Astrocyte (in vitro differentiated cells and primary cell): ENCODE measurements at regions not wholly inside any gene's neighbourhood (a gene's known extent, or its start where the extent isn't known, plus 50 kb on each side); places are given as distances from the start of the nearest gene placed in this dataset.

Experiments used
- DNase-seq: peaks from one replicate; pipeline ENCODE4 v3.0.0-alpha.2; 2010; ENCODE audit warnings: low read depth
- FAIRE-seq: peaks from 2 replicates; lab custom pipeline; 2011; peaks lifted over from hg19 to GRCh38; lab: Jason Lieb, UNC
- H2AFZ ChIP-seq: 2 replicates; pipeline ENCODE4 v1.6.0; 2012; ENCODE audit warnings: low read depth, low read length, inconsistent platforms
- H3K27ac ChIP-seq: 2 replicates; pipeline ENCODE4 v1.5.1; 2011; ENCODE audit warnings: low read depth, low read length, inconsistent platforms
- H3K27me3 ChIP-seq: 2 replicates; pipeline ENCODE4 v1.6.0; 2011; ENCODE audit warnings: low read length, inconsistent platforms; ENCODE audit not compliant: insufficient read depth
- H3K36me3 ChIP-seq: 2 replicates; pipeline ENCODE4 v1.5.1; 2011; ENCODE audit warnings: low read length, inconsistent platforms; ENCODE audit not compliant: insufficient read depth
- H3K4me1 ChIP-seq: 2 replicates; pipeline ENCODE4 v1.5.1; 2011; ENCODE audit warnings: low read length, inconsistent platforms; ENCODE audit not compliant: insufficient read depth
- H3K4me2 ChIP-seq: 2 replicates; pipeline ENCODE4 v1.6.0; 2012; ENCODE audit warnings: low read length, inconsistent platforms
- H3K4me3 ChIP-seq: 2 replicates; pipeline ENCODE4 v1.5.1; 2011; ENCODE audit warnings: low read depth, mild to moderate bottlenecking, low read length, inconsistent platforms; ENCODE audit not compliant: insufficient read depth
- H3K79me2 ChIP-seq: 2 replicates; pipeline ENCODE4 v1.6.0; 2012; ENCODE audit warnings: mild to moderate bottlenecking, low read length, inconsistent platforms; ENCODE audit not compliant: insufficient read depth
- H3K9ac ChIP-seq: 2 replicates; pipeline ENCODE4 v1.6.0; 2012; ENCODE audit warnings: mild to moderate bottlenecking, low read length, inconsistent platforms
- H3K9me3 ChIP-seq: 2 replicates; pipeline ENCODE4 v1.5.1; 2012; ENCODE audit warnings: low read depth, mild to moderate bottlenecking, low read length, inconsistent platforms; ENCODE audit not compliant: insufficient read depth
- H4K20me1 ChIP-seq: 2 replicates; pipeline ENCODE4 v1.6.0; 2012; ENCODE audit warnings: low read length, inconsistent platforms; ENCODE audit not compliant: insufficient read depth
- H3K27ac Mint-ChIP-seq: one replicate; pipeline ENCODE4 v1.8.0; 2021; ENCODE audit warnings: mild to moderate bottlenecking, mixed read lengths; ENCODE audit not compliant: unreplicated experiment
- H3K27me3 Mint-ChIP-seq: one replicate; pipeline ENCODE4 v1.8.0; 2021; ENCODE audit warnings: low read depth, mixed read lengths; ENCODE audit not compliant: unreplicated experiment
- H3K36me3 Mint-ChIP-seq: one replicate; pipeline ENCODE4 v1.8.0; 2021; ENCODE audit warnings: low read depth, mixed read lengths; ENCODE audit not compliant: unreplicated experiment
- H3K4me1 Mint-ChIP-seq: one replicate; pipeline ENCODE4 v1.8.0; 2021; ENCODE audit warnings: low read depth, mixed read lengths; ENCODE audit not compliant: unreplicated experiment
- H3K4me3 Mint-ChIP-seq: one replicate; pipeline ENCODE4 v1.8.0; 2021; ENCODE audit warnings: mild to moderate bottlenecking, moderate library complexity, mixed read lengths; ENCODE audit not compliant: unreplicated experiment
- H3K9me3 Mint-ChIP-seq: one replicate; pipeline ENCODE4 v1.8.0; 2021; ENCODE audit warnings: mild to moderate bottlenecking, mixed read lengths; ENCODE audit not compliant: unreplicated experiment
- EZH2 ChIP-seq: IDR thresholded peaks from 2 replicates; pipeline ENCODE4 v1.6.1; 2012; ENCODE audit warnings: mild to moderate bottlenecking, low read length, inconsistent platforms; ENCODE audit not compliant: insufficient read depth
- TF ChIP-seq, protein P1 (sequence below): IDR thresholded peaks from 2 replicates; pipeline ENCODE4 v1.5.1; 2011; ENCODE audit warnings: low read depth, mild to moderate bottlenecking, inconsistent platforms, low read length, moderate library complexity; ENCODE audit not compliant: insufficient read depth

DNA sequence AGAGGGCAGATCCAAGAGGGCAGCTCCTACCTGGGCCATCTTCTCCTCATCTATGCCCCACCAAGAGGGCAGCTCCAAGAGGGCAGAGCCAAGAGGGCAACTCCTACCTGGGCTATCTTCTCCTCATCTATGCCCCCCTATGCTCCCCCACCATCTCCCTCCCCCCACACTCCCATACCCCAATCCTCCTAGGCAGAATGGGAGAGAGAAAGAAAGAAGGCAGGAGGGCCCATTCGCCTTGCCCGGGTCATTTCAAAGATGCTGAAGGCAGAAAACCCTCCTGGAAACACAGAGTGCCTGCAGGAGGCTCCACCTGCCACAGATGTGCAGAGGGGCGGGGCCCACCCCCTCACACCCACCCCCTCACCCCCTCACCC, 78.5 kb downstream of the BUD13 start:
- H3K9ac ChIP-seq, result no peak overlapping the region
- no peaks in the 10 kb centered on the region for H3K4me1 ChIP-seq
- peaks cover 22% of the 10 kb centered on the region for H3K27me3 Mint-ChIP-seq
- H3K27ac ChIP-seq, result no peak overlapping the region
- no peaks in the 10 kb centered on the region for H3K9me3 Mint-ChIP-seq
- H2AFZ ChIP-seq, result no peak overlapping the region
- H3K4me3 ChIP-seq, result no peak overlapping the region
- no peak overlapping the region for H3K4me3 Mint-ChIP-seq
- no peak overlapping the region for H3K27ac Mint-ChIP-seq
- no peak overlapping the region for H3K4me2 ChIP-seq
- TF ChIP-seq, protein P1, sequence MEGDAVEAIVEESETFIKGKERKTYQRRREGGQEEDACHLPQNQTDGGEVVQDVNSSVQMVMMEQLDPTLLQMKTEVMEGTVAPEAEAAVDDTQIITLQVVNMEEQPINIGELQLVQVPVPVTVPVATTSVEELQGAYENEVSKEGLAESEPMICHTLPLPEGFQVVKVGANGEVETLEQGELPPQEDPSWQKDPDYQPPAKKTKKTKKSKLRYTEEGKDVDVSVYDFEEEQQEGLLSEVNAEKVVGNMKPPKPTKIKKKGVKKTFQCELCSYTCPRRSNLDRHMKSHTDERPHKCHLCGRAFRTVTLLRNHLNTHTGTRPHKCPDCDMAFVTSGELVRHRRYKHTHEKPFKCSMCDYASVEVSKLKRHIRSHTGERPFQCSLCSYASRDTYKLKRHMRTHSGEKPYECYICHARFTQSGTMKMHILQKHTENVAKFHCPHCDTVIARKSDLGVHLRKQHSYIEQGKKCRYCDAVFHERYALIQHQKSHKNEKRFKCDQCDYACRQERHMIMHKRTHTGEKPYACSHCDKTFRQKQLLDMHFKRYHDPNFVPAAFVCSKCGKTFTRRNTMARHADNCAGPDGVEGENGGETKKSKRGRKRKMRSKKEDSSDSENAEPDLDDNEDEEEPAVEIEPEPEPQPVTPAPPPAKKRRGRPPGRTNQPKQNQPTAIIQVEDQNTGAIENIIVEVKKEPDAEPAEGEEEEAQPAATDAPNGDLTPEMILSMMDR, result no peak
- no peak for TF ChIP-seq EZH2
- no peak for DNase-seq
- H3K79me2 ChIP-seq, result no peaks in the 10 kb centered on the region
- no peaks in the 10 kb centered on the region for H4K20me1 ChIP-seq
- no peaks in the 10 kb centered on the region for H3K27me3 ChIP-seq
- peaks cover 4% of the 10 kb centered on the region for H3K4me1 Mint-ChIP-seq
- H3K36me3 Mint-ChIP-seq, result no peaks in the 10 kb centered on the region
- H3K36me3 ChIP-seq, result no peaks in the 10 kb centered on the region
- FAIRE-seq, result no peak
- no peaks in the 10 kb centered on the region for H3K9me3 ChIP-seq

DNA sequence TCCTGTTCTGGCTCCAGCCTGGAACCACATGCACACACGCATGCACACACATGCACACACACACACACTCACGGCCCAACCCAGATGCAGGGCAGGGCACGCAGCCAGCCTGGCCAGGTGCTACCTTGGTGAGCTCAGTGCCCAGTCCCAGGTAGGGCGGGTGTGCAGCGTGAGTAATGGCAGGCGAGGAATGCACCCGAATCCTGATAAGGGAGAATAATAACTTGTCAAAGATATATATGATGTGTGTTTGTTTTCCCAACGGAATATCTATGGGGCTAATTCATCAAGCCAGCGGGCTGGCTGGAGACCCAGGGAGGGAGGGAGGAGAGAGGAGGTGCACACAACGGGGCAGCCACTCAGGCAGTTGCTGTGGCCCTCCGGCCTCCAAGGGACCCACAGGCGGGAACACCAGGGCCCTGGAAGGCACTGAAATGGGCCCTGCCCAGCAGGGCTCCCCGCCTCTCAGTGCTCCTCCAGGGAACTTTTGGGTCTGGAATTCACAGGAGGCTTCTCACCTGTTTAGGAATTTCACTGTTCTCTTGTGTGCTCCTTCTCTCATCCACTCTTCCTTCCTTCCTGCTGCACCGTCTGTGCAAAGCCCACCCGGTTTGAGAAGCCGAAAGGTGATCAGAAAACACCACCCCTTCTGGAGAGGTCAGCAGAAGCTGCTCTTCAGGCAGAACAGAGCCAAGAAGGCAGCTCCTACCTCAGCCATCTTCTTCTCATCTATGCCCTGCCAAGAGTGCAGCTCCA, 79.0 kb downstream of the BUD13 start:
- DNase-seq, result no peak
- H3K27ac ChIP-seq, result no peak overlapping the region
- Mint-ChIP-seq H3K4me1 (peaks cover 5% of the 10 kb centered on the region), H3K9me3 (no peaks in the 10 kb centered on the region), H3K36me3 (no peaks in the 10 kb centered on the region), H3K27ac (no peak overlapping the region), H3K4me3 (no peak overlapping the region), H3K27me3 (peaks cover 21% of the 10 kb centered on the region)
- H3K9ac ChIP-seq, result no peak overlapping the region
- no peaks in the 10 kb centered on the region for H3K9me3 ChIP-seq
- H3K4me1 ChIP-seq, result no peaks in the 10 kb centered on the region
- H3K79me2 ChIP-seq, result no peaks in the 10 kb centered on the region
- no peaks in the 10 kb centered on the region for H3K27me3 ChIP-seq
- H3K4me2 ChIP-seq, result no peak overlapping the region
- no peak overlapping the region for H3K4me3 ChIP-seq
- no peak for FAIRE-seq
- H4K20me1 ChIP-seq, result no peaks in the 10 kb centered on the region
- no peak overlapping the region for H2AFZ ChIP-seq
- H3K36me3 ChIP-seq, result no peaks in the 10 kb centered on the region
- TF ChIP-seq, protein P1, result no peak
- TF ChIP-seq EZH2, result no peak

DNA sequence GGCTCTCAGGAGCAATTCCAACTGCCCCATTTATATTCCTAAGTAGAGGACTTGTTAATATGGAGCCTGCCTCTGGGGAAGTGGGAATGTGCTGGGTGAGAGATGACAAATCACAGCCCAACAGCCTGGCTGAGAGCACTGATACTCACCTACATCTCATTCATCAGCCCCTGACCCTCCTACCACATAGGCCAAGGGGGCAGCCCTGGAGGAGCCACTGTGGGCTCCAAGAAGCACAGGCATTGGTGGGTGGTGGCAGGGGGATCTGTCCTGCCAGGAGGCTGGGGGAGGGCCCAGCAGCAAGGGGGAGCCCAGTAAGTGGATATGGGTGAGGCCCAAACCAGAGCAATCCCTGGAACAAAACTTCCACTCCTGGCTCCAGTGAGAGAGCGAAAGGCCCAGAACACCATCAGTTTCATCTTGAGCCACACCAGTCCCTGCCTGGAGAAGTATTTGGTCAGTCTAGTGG, 79.7 kb downstream of the BUD13 start:
- H3K27ac Mint-ChIP-seq, result no peak overlapping the region
- Histone ChIP-seq H3K27ac (no peak overlapping the region), H3K4me2 (no peak overlapping the region), H3K9me3 (no peaks in the 10 kb centered on the region), H3K4me3 (no peak overlapping the region), H4K20me1 (no peaks in the 10 kb centered on the region), H3K27me3 (no peaks in the 10 kb centered on the region), H3K9ac (no peak overlapping the region), H3K4me1 (no peaks in the 10 kb centered on the region), H3K79me2 (no peaks in the 10 kb centered on the region), H3K36me3 (no peaks in the 10 kb centered on the region), H2AFZ (no peak overlapping the region)
- H3K27me3 Mint-ChIP-seq, result peaks cover 21% of the 10 kb centered on the region
- TF ChIP-seq EZH2, result no peak
- TF ChIP-seq, protein P1, result no peak
- FAIRE-seq (no peak), DNase-seq (no peak)
- no peaks in the 10 kb centered on the region for H3K9me3 Mint-ChIP-seq
- H3K4me1 Mint-ChIP-seq, result peaks cover 10% of the 10 kb centered on the region
- no peaks in the 10 kb centered on the region for H3K36me3 Mint-ChIP-seq
- no peak overlapping the region for H3K4me3 Mint-ChIP-seq
